ENCODE measurements at regions not wholly inside any gene's neighbourhood (a gene's known extent, or its start where the extent isn't known, plus 50 kb on each side); places are given as distances from the start of the nearest gene placed in this dataset.

- H3K27ac Mint-ChIP-seq = no peak overlapping the region
- DNase-seq = no peak
- no peaks in the 10 kb centered on the region for H3K36me3 Mint-ChIP-seq (ENCODE audit: low read depth)
- POLR2A ChIA-PET = no interaction called here
- no peaks in the 10 kb centered on the region for H3K9me3 Mint-ChIP-seq
- H3K4me3 Mint-ChIP-seq = no peak overlapping the region
- peaks cover 14% of the 10 kb centered on the region for H3K27me3 Mint-ChIP-seq
- CTCF ChIA-PET = interaction anchor here (1.6 kb wide), 1 partner anchor 73 kb away, joined by 3 read pairs; no protein-coding TSS in a partner anchor
- peaks cover 7% of the 10 kb centered on the region for H3K4me1 Mint-ChIP-seq
These were observed 205.2 kb upstream of the PDE1C start for GRCh38 chr7:32275216-32276009.

- H3K9me3 Mint-ChIP-seq = no peaks in the 10 kb centered on the region
These were observed 203.1 kb upstream of the PDE1C start for GRCh38 chr7:32273297-32273696.

GRCh38 chr7:32266932-32267475 is 196.8 kb upstream of the PDE1C start:
- Mint-ChIP-seq H3K4me1 (no peaks in the 10 kb centered on the region), H3K9me3 (no peaks in the 10 kb centered on the region), H3K27me3 (no peaks in the 10 kb centered on the region), H3K4me3 (no peak overlapping the region), H3K36me3 (ENCODE audit: low read depth) (no peaks in the 10 kb centered on the region), H3K27ac (no peak overlapping the region)
- CTCF ChIA-PET = no interaction called here
- no peak for DNase-seq
- POLR2A ChIA-PET = no interaction called here

More at GRCh38 chr7:32273297-32273696, 203.1 kb upstream of the PDE1C start:
- H3K27ac Mint-ChIP-seq = no peak overlapping the region
- no peaks in the 10 kb centered on the region for H3K36me3 Mint-ChIP-seq (ENCODE audit: low read depth)
- no peak overlapping the region for H3K4me3 Mint-ChIP-seq
- no peak for DNase-seq
- peaks cover 7% of the 10 kb centered on the region for H3K4me1 Mint-ChIP-seq
- ChIA-PET CTCF (no interaction called here), POLR2A (no interaction called here)
- peaks cover 9% of the 10 kb centered on the region for H3K27me3 Mint-ChIP-seq

- Mint-ChIP-seq H3K4me1 (no peaks in the 10 kb centered on the region), H3K4me3 (no peak overlapping the region), H3K36me3 (ENCODE audit: low read depth) (no peaks in the 10 kb centered on the region), H3K27ac (no peak overlapping the region), H3K27me3 (no peaks in the 10 kb centered on the region), H3K9me3 (no peaks in the 10 kb centered on the region)
- CTCF ChIA-PET = no interaction called here
- POLR2A ChIA-PET = no interaction called here
- no peak for DNase-seq
These were observed 194.6 kb upstream of the PDE1C start for GRCh38 chr7:32264702-32265284.

GRCh38 chr7:32263611-32264010 is 193.4 kb upstream of the PDE1C start:
- H3K4me1 Mint-ChIP-seq = no peaks in the 10 kb centered on the region
- no peak overlapping the region for H3K4me3 Mint-ChIP-seq
- no peaks in the 10 kb centered on the region for H3K9me3 Mint-ChIP-seq
- ChIA-PET POLR2A (no interaction called here), CTCF (no interaction called here)
- no peak overlapping the region for H3K27ac Mint-ChIP-seq
- H3K36me3 Mint-ChIP-seq (ENCODE audit: low read depth) = no peaks in the 10 kb centered on the region
- DNase-seq = no peak
- H3K27me3 Mint-ChIP-seq = no peaks in the 10 kb centered on the region

GRCh38 chr7:32262315-32262714 is 192.1 kb upstream of the PDE1C start:
- POLR2A ChIA-PET = no interaction called here
- H3K36me3 Mint-ChIP-seq (ENCODE audit: low read depth) = no peaks in the 10 kb centered on the region
- CTCF ChIA-PET = no interaction called here
- H3K4me1 Mint-ChIP-seq = no peaks in the 10 kb centered on the region
- H3K27me3 Mint-ChIP-seq = no peaks in the 10 kb centered on the region
- H3K9me3 Mint-ChIP-seq = no peaks in the 10 kb centered on the region
- DNase-seq = no peak
- H3K4me3 Mint-ChIP-seq = no peak overlapping the region
- no peak overlapping the region for H3K27ac Mint-ChIP-seq

GRCh38 chr7:32259931-32260596 is 189.9 kb upstream of the PDE1C start:
- Mint-ChIP-seq H3K27ac (no peak overlapping the region), H3K4me3 (no peak overlapping the region), H3K36me3 (ENCODE audit: low read depth) (no peaks in the 10 kb centered on the region), H3K27me3 (no peaks in the 10 kb centered on the region), H3K9me3 (no peaks in the 10 kb centered on the region), H3K4me1 (no peaks in the 10 kb centered on the region)
- DNase-seq = no peak
- ChIA-PET CTCF (no interaction called here), POLR2A (no interaction called here)

- Mint-ChIP-seq H3K27ac (no peak overlapping the region), H3K27me3 (no peaks in the 10 kb centered on the region), H3K4me3 (no peak overlapping the region), H3K4me1 (no peaks in the 10 kb centered on the region), H3K36me3 (ENCODE audit: low read depth) (no peaks in the 10 kb centered on the region), H3K9me3 (no peaks in the 10 kb centered on the region)
- DNase-seq = no peak
- ChIA-PET POLR2A (no interaction called here), CTCF (no interaction called here)
These were observed 188.1 kb upstream of the PDE1C start for GRCh38 chr7:32258265-32258664.

- Mint-ChIP-seq H3K36me3 (ENCODE audit: low read depth) (no peaks in the 10 kb centered on the region), H3K4me3 (no peak overlapping the region), H3K27ac (no peak overlapping the region), H3K4me1 (no peaks in the 10 kb centered on the region), H3K27me3 (no peaks in the 10 kb centered on the region), H3K9me3 (no peaks in the 10 kb centered on the region)
- no peak for DNase-seq
- CTCF ChIA-PET = no interaction called here
- POLR2A ChIA-PET = no interaction called here
These were observed 187.4 kb upstream of the PDE1C start for GRCh38 chr7:32257621-32258020.

GRCh38 chr7:32256811-32257210 is 186.6 kb upstream of the PDE1C start:
- no peaks in the 10 kb centered on the region for H3K4me1 Mint-ChIP-seq
- no peak overlapping the region for H3K4me3 Mint-ChIP-seq
- H3K36me3 Mint-ChIP-seq (ENCODE audit: low read depth) = no peaks in the 10 kb centered on the region
- CTCF ChIA-PET = no interaction called here
- H3K9me3 Mint-ChIP-seq = no peaks in the 10 kb centered on the region
- no peaks in the 10 kb centered on the region for H3K27me3 Mint-ChIP-seq
- POLR2A ChIA-PET = no interaction called here
- no peak for DNase-seq
- H3K27ac Mint-ChIP-seq = no peak overlapping the region

- no peak for DNase-seq
- Mint-ChIP-seq H3K4me1 (no peaks in the 10 kb centered on the region), H3K27me3 (no peaks in the 10 kb centered on the region), H3K27ac (no peak overlapping the region), H3K9me3 (no peaks in the 10 kb centered on the region), H3K4me3 (no peak overlapping the region), H3K36me3 (ENCODE audit: low read depth) (no peaks in the 10 kb centered on the region)
- ChIA-PET POLR2A (no interaction called here), CTCF (no interaction called here)
These were observed 186.2 kb upstream of the PDE1C start for GRCh38 chr7:32256376-32256775.

- no peak for DNase-seq
- Mint-ChIP-seq H3K27me3 (no peaks in the 10 kb centered on the region), H3K27ac (no peak overlapping the region), H3K4me1 (no peaks in the 10 kb centered on the region), H3K36me3 (ENCODE audit: low read depth) (no peaks in the 10 kb centered on the region), H3K4me3 (no peak overlapping the region), H3K9me3 (no peaks in the 10 kb centered on the region)
- ChIA-PET POLR2A (no interaction called here), CTCF (no interaction called here)
These were observed 184.8 kb upstream of the PDE1C start for GRCh38 chr7:32255036-32255435.

- Mint-ChIP-seq H3K36me3 (ENCODE audit: low read depth) (no peaks in the 10 kb centered on the region), H3K9me3 (no peaks in the 10 kb centered on the region), H3K27me3 (peaks cover 3% of the 10 kb centered on the region), H3K4me1 (no peaks in the 10 kb centered on the region), H3K4me3 (no peak overlapping the region), H3K27ac (no peak overlapping the region)
- no peak for DNase-seq
- ChIA-PET POLR2A (no interaction called here), CTCF (no interaction called here)
These were observed 183.1 kb upstream of the PDE1C start for GRCh38 chr7:32253299-32253698.
